T-helper 2 cell treated with Interferon-gamma antibody and Interleukin-4, amounts not matched to agents 100 ng/mL and 5 ng/mL, for 36 hours (primary cell): ENCODE measurements at regions not wholly inside any gene's neighbourhood (a gene's known extent, or its start where the extent isn't known, plus 50 kb on each side); places are given as distances from the start of the nearest gene placed in this dataset.
"Not testable (repeated sequence)": the region's sequence is repeated elsewhere in the genome, so short reads cannot be mapped to it uniquely, and the experiment has no call there.

Experiments
- intact Hi-C: fragments of 100-400 bp; cut with micrococcal nuclease; formaldehyde crosslinking; loops from one replicate; pipeline ENCODE4 v1.15.1; 2023

GRCh38 chr4:123535037-123535748 lies 138.6 kb downstream of the SPRY1 start:
- intact Hi-C loops = no loop called here

- intact Hi-C loops = no loop called here
Observed at GRCh38 chr4:123536225-123536624, 139.6 kb downstream of the SPRY1 start.

- intact Hi-C loops = not testable (repeated sequence)
Observed at GRCh38 chr4:123537906-123538402, 141.4 kb downstream of the SPRY1 start.

GRCh38 chr4:123545667-123546572 lies 149.3 kb downstream of the SPRY1 start:
- intact Hi-C loops = no loop called here

GRCh38 chr4:123546573-123547060 lies 150.0 kb downstream of the SPRY1 start:
- intact Hi-C loops = no loop called here

GRCh38 chr4:123547216-123548165 lies 150.9 kb downstream of the SPRY1 start:
- intact Hi-C loops = no loop called here

- intact Hi-C loops = no loop called here
Observed at GRCh38 chr4:123553279-123553678, 156.7 kb downstream of the SPRY1 start.

GRCh38 chr4:123553733-123554637 lies 157.4 kb downstream of the SPRY1 start:
- intact Hi-C loops = no loop called here

- intact Hi-C loops = no loop called here
Observed at GRCh38 chr4:123554801-123555232, 158.2 kb downstream of the SPRY1 start.

GRCh38 chr4:123555233-123555806 lies 158.7 kb downstream of the SPRY1 start:
- intact Hi-C loops = no loop called here

GRCh38 chr4:123555807-123556273 lies 159.2 kb downstream of the SPRY1 start:
- intact Hi-C loops = no loop called here

- intact Hi-C loops = no loop called here
Observed at GRCh38 chr4:123556526-123556925, 159.9 kb downstream of the SPRY1 start.

GRCh38 chr4:123557857-123558536 lies 161.4 kb downstream of the SPRY1 start:
- intact Hi-C loops = no loop called here

- intact Hi-C loops = no loop called here
Observed at GRCh38 chr4:123558865-123559264, 162.3 kb downstream of the SPRY1 start.

- intact Hi-C loops = loop anchor here (10.0 kb wide), 1 partner anchor 455 kb away; no protein-coding TSS in a partner anchor
Observed at GRCh38 chr4:123559955-123560871, 163.6 kb downstream of the SPRY1 start.

GRCh38 chr4:123561525-123561924 lies 164.9 kb downstream of the SPRY1 start:
- intact Hi-C loops = loop anchor here (10.0 kb wide), 1 partner anchor 457 kb away; no protein-coding TSS in a partner anchor

- intact Hi-C loops = loop anchor here (10.0 kb wide), 1 partner anchor 458 kb away; no protein-coding TSS in a partner anchor
Observed at GRCh38 chr4:123562994-123563750, 166.6 kb downstream of the SPRY1 start.
